Hematopoietic multipotent progenitor cell (in vitro differentiated cells): ENCODE measurements at regions not wholly inside any gene's neighbourhood (a gene's known extent, or its start where the extent isn't known, plus 50 kb on each side); places are given as distances from the start of the nearest gene placed in this dataset.
A peak's percentile ranks its signal among the peaks of the same experiment; 100 is the strongest.

Experiments
- DNase-seq, 3 donors: peaks; one replicate each; pipeline ENCODE4 v3.0.0-alpha.2; 2011 to 2015; ENCODE audit warnings: low read depth in 2 of 3, low spot score in 2 of 3

DNA sequence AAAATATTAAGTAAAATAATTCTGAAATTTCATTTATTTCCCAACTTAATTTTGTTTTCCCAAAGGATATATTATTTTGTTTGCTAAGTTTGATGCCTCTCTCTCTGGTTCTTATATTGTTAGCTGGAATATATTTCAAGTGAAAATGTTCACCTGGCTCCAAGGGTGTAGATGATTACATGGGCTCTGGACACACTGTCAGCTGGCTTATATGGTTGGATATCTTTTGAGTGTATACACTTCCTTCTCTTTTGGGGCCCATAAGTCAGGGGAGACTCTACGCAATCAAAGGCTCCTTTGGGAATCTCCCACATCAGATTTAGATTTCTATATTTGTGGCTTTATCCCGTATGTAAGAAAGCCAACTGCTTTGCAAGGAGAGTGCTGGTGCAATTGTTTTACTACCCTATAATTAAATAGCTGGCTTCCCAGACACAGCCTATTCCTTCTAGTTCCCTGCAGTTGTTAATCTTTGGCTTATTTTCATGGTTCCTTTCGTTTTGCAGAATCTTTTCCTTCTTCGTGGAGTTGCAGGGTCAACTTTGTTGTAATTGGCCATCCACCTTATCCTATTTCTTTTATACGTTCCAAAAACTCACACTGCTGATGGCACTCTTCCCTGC lies 225.7 kb downstream of the DPH6 start:
- no peak for DNase-seq

DNA sequence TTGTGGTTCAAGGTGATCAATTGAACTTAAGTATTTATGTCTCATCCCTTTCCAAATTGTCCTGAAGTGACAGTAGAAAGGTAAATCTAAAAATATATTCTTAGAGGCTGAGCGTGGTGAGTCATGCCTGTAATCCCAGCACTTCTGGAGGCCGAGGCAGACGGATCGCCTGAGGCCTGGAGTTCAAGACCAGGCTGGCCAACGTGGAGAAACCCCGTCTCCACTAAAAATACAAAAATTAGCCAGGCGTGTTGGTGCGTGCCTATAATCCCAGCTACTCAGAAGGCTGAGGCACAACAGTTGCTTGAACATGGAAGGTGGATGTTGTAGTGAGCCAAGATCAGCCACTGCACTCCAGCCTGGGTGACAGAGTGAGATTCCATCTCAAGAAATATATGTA lies 226.6 kb downstream of the DPH6 start:
- no peak for DNase-seq

- no peak for DNase-seq
Measured at GRCh38 chr15:35317217-35317616, 228.7 kb downstream of the DPH6 start.

GRCh38 chr15:35312344-35312743 lies 227.2 kb upstream of the NANOGP8 start:
- DNase-seq: no peak

DNA sequence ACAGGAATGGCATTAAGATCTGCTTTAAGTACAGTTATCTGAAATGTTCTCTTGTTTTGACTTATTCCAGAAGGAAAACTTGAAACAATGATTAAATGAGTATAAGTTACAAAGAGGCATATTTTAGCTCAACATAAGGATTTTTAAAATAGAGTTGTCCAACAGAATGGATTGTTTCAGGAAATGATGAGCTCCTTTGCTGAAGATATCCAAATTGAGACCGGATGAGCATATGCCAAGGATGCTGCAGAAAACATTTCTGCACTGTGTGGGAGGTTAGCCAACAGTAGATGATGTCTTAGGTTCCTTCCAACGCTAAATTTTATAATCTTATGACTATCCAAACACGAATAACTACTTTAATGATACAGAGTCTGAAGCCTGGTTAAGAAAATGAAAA lies 226.5 kb upstream of the NANOGP8 start:
- DNase-seq: no peak

DNA sequence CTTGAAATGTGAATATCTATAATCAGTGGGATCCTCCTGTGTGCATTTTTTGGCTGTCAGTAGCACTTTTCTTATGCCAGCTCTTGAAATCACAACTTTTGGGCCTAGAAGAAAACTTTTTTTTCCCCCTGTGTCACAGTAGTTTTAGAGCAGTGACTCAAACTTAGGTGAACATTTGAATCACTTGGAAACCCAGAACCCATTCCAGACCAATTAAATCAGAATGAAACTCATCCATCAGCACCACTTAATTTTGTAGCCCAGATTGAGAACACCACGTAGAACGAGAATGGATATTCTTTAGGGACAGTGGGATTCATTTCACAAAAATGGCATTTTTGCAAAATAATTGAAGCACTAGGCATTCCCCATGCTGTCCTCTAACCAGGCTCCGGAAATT lies 224.8 kb upstream of the NANOGP8 start:
- DNase-seq: no peak

- DNase-seq: no peak
Measured at GRCh38 chr15:35308802-35309201, 223.7 kb upstream of the NANOGP8 start.

GRCh38 chr15:35307676-35308075 lies 222.6 kb upstream of the NANOGP8 start:
- no peak for DNase-seq

DNA sequence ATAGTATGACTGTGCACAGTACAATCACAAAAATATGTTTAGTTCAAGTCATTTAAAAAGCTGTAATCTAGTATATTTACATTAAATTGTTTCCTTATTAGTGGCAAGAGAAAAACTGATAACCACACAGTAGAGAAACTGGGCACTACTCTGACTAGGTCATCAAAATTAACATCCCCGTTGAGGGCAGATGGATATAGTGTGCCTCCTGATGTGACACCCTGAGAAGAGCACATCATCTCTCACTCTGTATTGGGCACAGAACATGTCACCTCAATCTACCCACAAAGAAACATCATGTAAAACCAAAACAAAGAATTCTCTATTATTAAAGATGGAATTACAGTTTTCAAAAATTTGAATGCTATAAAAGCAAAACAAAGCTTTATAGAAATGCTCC lies 221.9 kb upstream of the NANOGP8 start:
- no peak for DNase-seq

DNA sequence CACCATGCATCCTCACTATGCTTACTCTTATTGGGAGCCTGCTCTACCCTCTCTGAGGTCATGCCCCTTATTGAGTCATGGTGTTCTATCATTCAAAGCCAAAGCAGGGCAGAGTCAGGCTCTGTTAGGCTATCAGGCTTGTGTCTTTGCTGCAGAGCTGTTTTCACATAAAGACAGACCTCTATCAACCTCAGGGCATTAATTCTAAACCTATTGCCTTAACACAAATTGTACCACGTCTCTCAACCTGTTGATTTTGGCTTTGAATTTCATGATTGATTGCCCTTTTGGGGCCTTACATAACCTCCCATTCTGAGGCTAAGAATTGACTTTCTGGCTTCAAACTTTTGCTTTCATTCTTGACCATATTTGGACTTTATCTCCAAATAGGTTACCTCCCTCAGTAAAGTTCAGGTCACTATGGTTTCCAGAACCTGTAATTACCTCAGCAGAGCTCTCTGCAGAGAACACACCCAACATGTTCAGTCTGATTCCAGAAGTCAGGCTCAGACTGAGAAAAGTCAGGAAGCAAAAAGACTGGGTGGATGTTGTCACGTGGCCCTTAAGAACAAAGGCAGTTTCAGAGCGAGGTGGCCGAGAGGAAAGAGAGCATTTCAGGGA lies 221.4 kb upstream of the NANOGP8 start:
- no peak for DNase-seq

DNA sequence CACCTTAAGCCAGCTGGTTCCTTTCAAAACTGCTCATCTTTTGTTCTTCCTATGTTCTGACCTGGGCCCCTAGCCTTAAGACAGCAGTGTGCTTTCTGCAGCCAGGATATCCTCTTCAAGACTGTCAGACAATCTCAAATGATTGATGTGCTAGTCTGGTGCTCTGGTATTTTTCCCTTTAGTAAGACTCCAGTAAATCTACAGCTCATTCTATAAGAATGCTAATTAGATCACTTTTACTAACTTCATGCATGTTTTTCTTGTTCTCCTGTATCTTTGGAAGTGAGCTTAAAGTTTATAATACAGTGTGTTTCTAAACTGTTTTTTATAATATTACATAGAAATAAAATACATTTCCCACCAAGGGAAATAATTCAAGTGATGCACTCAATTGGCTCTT lies 220.9 kb upstream of the NANOGP8 start:
- no peak for DNase-seq

GRCh38 chr15:35305031-35305550 lies 220.0 kb upstream of the NANOGP8 start:
- no peak for DNase-seq

DNA sequence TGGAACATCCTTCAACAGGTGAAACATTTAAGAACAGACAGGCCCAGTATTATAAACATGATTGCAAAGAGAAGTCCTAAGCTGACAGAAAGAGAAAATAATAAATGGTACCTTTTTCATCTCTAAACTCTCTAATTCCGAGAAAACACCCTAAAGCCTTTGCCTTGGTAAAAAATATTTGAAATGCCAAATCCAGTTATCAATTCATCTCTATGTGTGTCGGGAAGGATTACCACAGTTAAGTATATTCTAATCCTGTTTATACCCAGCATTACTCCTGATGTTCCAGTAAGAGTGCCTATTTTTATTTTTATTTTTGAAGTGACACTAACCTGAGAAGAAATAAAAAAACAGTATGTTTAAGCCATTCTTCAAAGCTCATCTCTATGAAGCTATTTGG lies 219.3 kb upstream of the NANOGP8 start:
- no peak for DNase-seq

DNA sequence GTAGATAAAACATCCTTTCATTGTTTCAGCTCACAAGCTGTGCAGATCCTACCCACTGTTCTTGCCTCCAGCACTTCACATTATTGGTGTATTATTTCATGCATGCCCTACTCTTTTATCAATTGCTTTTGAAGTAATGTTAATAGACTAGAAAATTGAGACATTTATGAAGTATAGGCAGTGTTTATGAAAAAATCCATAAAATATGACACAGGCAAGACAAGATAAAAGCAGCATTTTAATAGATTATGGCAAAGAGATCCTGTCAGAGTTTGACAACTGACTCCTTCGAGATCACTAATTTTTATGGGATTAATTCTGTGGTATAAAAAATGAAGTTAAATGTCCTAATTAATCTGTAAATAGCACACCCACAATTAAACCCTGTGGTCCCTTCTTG lies 217.2 kb upstream of the NANOGP8 start:
- DNase-seq: no peak

GRCh38 chr15:35301088-35301487 lies 216.0 kb upstream of the NANOGP8 start:
- no peak for DNase-seq

DNA sequence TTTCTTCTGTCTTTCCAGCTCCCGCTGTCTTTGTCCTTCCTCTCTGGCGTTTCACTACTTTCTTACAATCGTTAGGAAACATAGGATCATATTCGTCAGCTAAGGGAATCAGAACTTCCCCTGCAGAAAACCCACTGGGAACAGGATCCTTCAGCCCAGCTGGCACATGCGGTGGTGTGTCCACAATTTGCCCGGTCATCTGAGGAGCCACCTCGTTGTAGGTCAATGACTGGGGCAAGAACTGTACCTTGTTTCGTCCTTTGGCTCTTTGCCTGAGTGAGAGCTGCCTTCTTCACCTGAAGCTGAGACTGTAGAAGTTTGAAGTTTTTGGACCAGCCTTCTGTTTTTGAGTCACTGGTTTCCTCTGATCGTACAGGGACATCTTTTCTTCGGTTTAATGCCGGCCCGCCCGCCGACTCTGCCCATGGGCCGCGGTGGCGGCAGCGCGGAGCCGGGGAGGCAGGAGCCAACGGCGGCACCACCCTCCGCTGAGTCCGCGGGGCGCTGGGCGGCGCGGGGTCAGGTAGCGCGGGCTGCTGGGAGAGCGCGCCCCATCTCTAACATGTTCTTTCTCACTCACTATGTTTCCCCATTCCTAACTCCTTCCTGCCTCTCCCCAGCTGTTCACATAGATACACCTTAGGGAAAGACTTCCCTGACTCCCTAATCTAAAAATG lies 214.1 kb upstream of the NANOGP8 start:
- no peak for DNase-seq

- no peak for DNase-seq
Measured at GRCh38 chr15:35298509-35298908, 213.4 kb upstream of the NANOGP8 start.

DNA sequence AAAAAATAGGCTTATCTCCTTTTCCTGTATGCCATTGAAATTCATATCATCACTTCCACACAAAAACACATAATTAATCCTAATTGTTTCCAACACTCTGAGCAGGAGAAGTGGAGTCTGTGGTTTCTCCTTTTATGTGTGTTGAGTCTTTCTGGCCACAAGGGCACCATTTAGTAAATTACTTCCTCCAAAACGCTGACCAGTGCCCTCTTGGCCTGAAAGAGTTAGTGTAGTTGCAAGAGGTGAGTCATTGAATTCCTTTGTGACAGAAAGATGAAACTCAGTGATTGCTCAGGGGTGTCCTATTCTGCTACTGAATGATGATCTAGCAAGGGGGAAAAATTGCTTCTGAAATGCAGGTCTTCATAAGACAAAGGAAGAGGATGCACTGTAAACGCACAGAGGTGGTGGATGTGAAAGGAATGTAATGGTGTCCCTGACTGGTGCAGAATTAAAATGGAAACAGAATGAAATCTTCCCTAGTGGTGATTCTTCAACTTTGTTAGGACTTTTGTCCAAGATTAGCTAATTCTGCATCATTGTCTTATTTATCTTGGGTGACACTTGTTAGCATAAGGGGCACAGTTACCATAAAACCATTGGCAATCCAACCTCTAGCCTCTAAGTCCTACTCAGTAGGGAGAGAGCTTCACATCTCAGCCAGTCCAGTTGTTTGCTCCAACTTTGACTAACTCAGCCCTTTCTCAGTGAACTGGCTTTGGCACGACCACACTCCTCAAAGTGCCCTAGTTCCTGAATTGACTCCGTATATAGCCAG lies 208.4 kb upstream of the NANOGP8 start:
- DNase-seq: no peak

GRCh38 chr15:35290301-35290721 lies 205.2 kb upstream of the NANOGP8 start:
- DNase-seq: no peak

- peak in 2 of 3 donors; percentile 17 to 43 for DNase-seq
Measured at GRCh38 chr15:35289024-35289617, 204.0 kb upstream of the NANOGP8 start.

- DNase-seq: no peak
Measured at GRCh38 chr15:35288580-35288979, 203.5 kb upstream of the NANOGP8 start.
